ENCODE measurements at regions not wholly inside any gene's neighbourhood (a gene's known extent, or its start where the extent isn't known, plus 50 kb on each side); places are given as distances from the start of the nearest gene placed in this dataset.
A peak's percentile ranks its signal among the peaks of the same experiment; 100 is the strongest.

DNA sequence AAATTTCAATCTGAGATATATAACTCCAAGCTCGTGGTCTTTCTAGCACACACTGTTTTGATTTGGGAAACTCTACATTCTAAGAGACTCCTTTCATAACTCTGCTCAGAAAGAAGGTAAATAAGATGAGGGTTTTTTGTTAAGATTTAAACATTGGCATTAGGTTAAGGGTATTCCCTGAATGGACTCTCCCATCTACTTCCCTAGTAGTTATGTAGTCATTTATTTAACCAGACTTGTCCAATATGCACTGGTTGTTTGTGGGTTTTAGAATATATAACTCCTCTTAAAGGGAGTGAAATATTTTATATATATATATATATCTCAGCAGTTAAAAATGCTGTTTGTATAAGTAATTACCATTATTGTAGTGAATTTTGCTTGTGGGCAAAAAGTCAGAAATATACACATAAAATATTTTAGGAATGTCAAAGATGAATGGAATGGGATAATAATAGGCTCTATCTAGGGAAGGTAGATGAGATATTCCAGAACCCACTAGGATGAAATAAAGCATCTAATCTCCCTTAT is 61.5 kb upstream of the WDR75 start:
- DNase-seq = no peak
- Mint-ChIP-seq H3K4me3 (no peak overlapping the region), H3K27me3 (ENCODE audit: low read depth, poor library complexity) (no peaks in the 10 kb centered on the region), H3K27ac (peak overlapping the region; percentile 77), H3K36me3 (ENCODE audit: low read depth) (no peaks in the 10 kb centered on the region), H3K4me1 (peaks cover 12% of the 10 kb centered on the region), H3K9me3 (no peaks in the 10 kb centered on the region)
- TF ChIP-seq, protein P1, sequence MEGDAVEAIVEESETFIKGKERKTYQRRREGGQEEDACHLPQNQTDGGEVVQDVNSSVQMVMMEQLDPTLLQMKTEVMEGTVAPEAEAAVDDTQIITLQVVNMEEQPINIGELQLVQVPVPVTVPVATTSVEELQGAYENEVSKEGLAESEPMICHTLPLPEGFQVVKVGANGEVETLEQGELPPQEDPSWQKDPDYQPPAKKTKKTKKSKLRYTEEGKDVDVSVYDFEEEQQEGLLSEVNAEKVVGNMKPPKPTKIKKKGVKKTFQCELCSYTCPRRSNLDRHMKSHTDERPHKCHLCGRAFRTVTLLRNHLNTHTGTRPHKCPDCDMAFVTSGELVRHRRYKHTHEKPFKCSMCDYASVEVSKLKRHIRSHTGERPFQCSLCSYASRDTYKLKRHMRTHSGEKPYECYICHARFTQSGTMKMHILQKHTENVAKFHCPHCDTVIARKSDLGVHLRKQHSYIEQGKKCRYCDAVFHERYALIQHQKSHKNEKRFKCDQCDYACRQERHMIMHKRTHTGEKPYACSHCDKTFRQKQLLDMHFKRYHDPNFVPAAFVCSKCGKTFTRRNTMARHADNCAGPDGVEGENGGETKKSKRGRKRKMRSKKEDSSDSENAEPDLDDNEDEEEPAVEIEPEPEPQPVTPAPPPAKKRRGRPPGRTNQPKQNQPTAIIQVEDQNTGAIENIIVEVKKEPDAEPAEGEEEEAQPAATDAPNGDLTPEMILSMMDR (IDR thresholded peaks at IDR 0.05) = no peak

DNA sequence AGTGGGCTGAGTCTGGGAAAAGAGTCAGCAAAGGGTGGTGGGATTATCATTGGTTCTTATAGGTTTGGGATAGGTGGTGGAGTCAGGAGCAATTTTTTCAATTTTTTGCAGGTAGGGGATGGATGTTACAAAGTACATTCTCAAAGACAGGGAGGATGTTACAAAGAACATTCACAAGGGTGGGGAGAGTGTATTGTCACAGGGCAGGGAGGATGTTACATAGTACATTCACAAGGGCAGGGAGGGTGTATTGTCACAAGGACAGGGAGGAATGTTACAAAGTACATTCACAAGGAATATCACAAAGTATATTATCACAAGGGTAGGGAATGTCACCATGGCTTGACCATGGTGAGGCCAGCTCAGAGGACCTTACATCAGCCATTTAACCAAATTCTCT is 58.6 kb upstream of the WDR75 start:
- Mint-ChIP-seq H3K4me1 (peaks cover 12% of the 10 kb centered on the region), H3K27ac (no peak overlapping the region), H3K27me3 (ENCODE audit: low read depth, poor library complexity) (no peaks in the 10 kb centered on the region), H3K9me3 (no peaks in the 10 kb centered on the region), H3K4me3 (no peak overlapping the region), H3K36me3 (ENCODE audit: low read depth) (no peaks in the 10 kb centered on the region)
- TF ChIP-seq, protein P1 (IDR thresholded peaks at IDR 0.05) = no peak
- no peak for DNase-seq

DNA sequence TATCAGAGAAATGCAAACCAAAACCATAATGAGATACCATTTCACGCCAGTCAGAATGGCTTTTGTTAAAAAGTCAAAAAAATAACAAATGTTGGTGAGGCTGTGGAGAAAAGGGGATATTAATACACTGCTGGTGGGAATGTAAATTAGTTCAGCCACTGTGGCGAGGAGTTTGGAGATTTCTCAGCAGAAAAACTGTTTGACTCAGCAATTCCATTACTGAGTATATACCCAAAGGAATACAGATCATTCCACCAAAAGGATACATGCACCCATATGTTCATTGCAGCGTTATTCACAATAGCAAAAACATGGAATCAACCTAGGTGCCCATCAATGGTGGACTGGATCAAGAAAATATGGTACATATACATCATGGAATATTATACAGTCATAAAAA is 54.5 kb upstream of the WDR75 start:
- no peaks in the 10 kb centered on the region for H3K9me3 Mint-ChIP-seq
- no peaks in the 10 kb centered on the region for H3K27me3 Mint-ChIP-seq (ENCODE audit: low read depth, poor library complexity)
- no peaks in the 10 kb centered on the region for H3K4me1 Mint-ChIP-seq
- no peak for DNase-seq
- H3K4me3 Mint-ChIP-seq = no peak overlapping the region
- TF ChIP-seq, protein P1 (IDR thresholded peaks at IDR 0.05) = no peak
- H3K36me3 Mint-ChIP-seq (ENCODE audit: low read depth) = no peaks in the 10 kb centered on the region
- no peak overlapping the region for H3K27ac Mint-ChIP-seq

DNA sequence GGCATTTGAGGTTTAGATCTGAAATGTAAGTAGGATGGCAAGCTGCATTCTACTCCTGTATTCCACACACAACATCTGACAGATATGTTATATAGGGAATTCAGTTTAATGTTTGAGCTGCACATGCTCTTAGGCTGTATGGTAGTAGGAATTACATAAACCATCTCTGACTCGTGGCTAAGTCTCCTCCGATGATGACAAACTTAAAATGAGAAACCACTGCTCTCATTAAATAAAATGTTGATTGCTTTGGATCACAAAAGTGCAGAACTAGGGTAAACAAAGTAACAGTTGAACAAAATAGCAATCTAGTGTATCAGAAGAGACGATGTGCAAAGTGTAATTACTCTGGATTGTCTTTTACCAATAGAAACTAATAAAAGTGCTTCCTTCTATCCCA is 50.1 kb upstream of the WDR75 start:
- H3K27me3 Mint-ChIP-seq (ENCODE audit: low read depth, poor library complexity) = no peaks in the 10 kb centered on the region
- peaks cover 4% of the 10 kb centered on the region for H3K4me1 Mint-ChIP-seq
- no peaks in the 10 kb centered on the region for H3K9me3 Mint-ChIP-seq
- TF ChIP-seq, protein P1 (IDR thresholded peaks at IDR 0.05) = no peak
- H3K27ac Mint-ChIP-seq = no peak overlapping the region
- no peaks in the 10 kb centered on the region for H3K36me3 Mint-ChIP-seq (ENCODE audit: low read depth)
- H3K4me3 Mint-ChIP-seq = no peak overlapping the region
- no peak for DNase-seq
